Esophagus squamous epithelium (tissue), 5 donors: ENCODE measurements at regions not wholly inside any gene's neighbourhood (a gene's known extent, or its start where the extent isn't known, plus 50 kb on each side); places are given as distances from the start of the nearest gene placed in this dataset.

Experiments used
- DNase-seq: peaks from one replicate; lab custom pipeline; 2025; lab: John Stamatoyannopoulos, UW
- H3K27ac ChIP-seq, 4 donors: fragments of 200-600 bp; sonication (generic); one replicate each; pipeline ENCODE4 v1.5.1; 2016 to 2019; ENCODE audit warnings: mild to moderate bottlenecking in 1 of 4
- H3K27me3 ChIP-seq, 4 donors: fragments of 200-600 bp; sonication (generic); 1 replicate in 3 of 4; 2 replicates in 1 of 4; pipeline versions ENCODE4 v1.5.1 to v1.6.0; 2017 to 2021; ENCODE audit warnings: antibody characterized with exemption in 1 of 4
- H3K36me3 ChIP-seq, 3 donors: fragments of 200-600 bp; sonication (generic); one replicate each; pipeline ENCODE4 v1.5.1; 2016 to 2019
- H3K4me1 ChIP-seq, 3 donors: fragments of 200-600 bp; sonication (generic); one replicate each; pipeline ENCODE4 v1.5.1; 2017 to 2019
- H3K4me3 ChIP-seq, 4 donors: fragments of 200-600 bp; sonication (generic); 1 replicate in 3 of 4; 2 replicates in 1 of 4; pipeline ENCODE4 v1.5.1; 2016 to 2019; ENCODE audit warnings: mild to moderate bottlenecking in 2 of 4, moderate library complexity in 1 of 4
- H3K9me3 ChIP-seq, 3 donors: fragments of 200-600 bp; sonication (generic); one replicate each; pipeline ENCODE4 v1.5.1; 2016 to 2019
- CTCF ChIP-seq, 6 experiments: fragments of 450-650 bp in 4 of 6; fragments of 200-600 bp in 2 of 6; sonication (generic) in 2 of 6; IDR thresholded peaks; one replicate each; pipeline ENCODE4 v1.5.1; 2016 to 2019; ENCODE audit warnings: antibody characterized with exemption in 6 of 6, mild to moderate bottlenecking in 4 of 6, moderate library complexity in 4 of 6
- POLR2A ChIP-seq, 4 donors: fragments of 450-650 bp; IDR thresholded peaks; one replicate each; pipeline ENCODE4 v1.6.1; 2017; ENCODE audit warnings: antibody characterized with exemption in 4 of 4, mild to moderate bottlenecking in 4 of 4, moderate library complexity in 3 of 4
- WGBS, 2 donors: methylation state at CpG; one replicate each; pipeline ENCODE4 v1.1.5; 2018; 5-methylcytosine and 5-hydroxymethylcytosine counted together
- intact Hi-C: fragments of 100-400 bp; cut with DNase I; formaldehyde crosslinking; loops from one replicate; pipeline ENCODE4 v1.15.0; 2022
- donor health status: DM: yes; HTN: yes; CAD: no.

GRCh38 chr4:36432586-36432985 is 151.2 kb downstream of the DTHD1 start:
- DNase-seq, result no peak
- intact Hi-C loops, result no loop called here
- H3K4me3 ChIP-seq, result no peak overlapping the region
- TF ChIP-seq CTCF (IDR thresholded peaks at IDR 0.05) (no peak), POLR2A (IDR thresholded peaks at IDR 0.05) (no peak)
- no peak overlapping the region for H3K27ac ChIP-seq
- H3K4me1 ChIP-seq, result no peaks in the 10 kb centered on the region
- no peaks in the 10 kb centered on the region for H3K36me3 ChIP-seq
- 40 to 77% methylated on average over 2 of the region's 2 CpGs for WGBS, 2 donors
- H3K9me3 ChIP-seq, result no peaks in the 10 kb centered on the region
- H3K27me3 ChIP-seq, result no peaks in the 10 kb centered on the region

- WGBS, 2 donors, result 30% methylated on average over 2 of the region's 4 CpGs; no CpG with 5 or more reads in 1 of the 2 donors
Observed at GRCh38 chr4:36439556-36439955, 158.1 kb downstream of the DTHD1 start.

GRCh38 chr4:36445480-36445879 is 164.1 kb downstream of the DTHD1 start:
- TF ChIP-seq CTCF (IDR thresholded peaks at IDR 0.05) (no peak), POLR2A (IDR thresholded peaks at IDR 0.05) (no peak)
- 67 to 71% methylated on average over 2 of the region's 2 CpGs for WGBS, 2 donors
- no peaks in the 10 kb centered on the region for H3K36me3 ChIP-seq

More at GRCh38 chr4:36439556-36439955, 158.1 kb downstream of the DTHD1 start:
- Histone ChIP-seq H3K27me3 (no peaks in the 10 kb centered on the region), H3K36me3 (no peaks in the 10 kb centered on the region), H3K27ac (no peak overlapping the region), H3K9me3 (no peaks in the 10 kb centered on the region), H3K4me1 (no peaks in the 10 kb centered on the region), H3K4me3 (no peak overlapping the region)
- TF ChIP-seq CTCF (IDR thresholded peaks at IDR 0.05), result no peak
- no peak for TF ChIP-seq POLR2A (IDR thresholded peaks at IDR 0.05)
- DNase-seq, result no peak
- intact Hi-C loops, result no loop called here

GRCh38 chr4:36446275-36446674 is 164.9 kb downstream of the DTHD1 start:
- no peak overlapping the region for H3K27ac ChIP-seq
- no peak for DNase-seq
- no peaks in the 10 kb centered on the region for H3K9me3 ChIP-seq
- no peaks in the 10 kb centered on the region for H3K36me3 ChIP-seq
- intact Hi-C loops, result no loop called here
- H3K4me3 ChIP-seq, result no peak overlapping the region
- H3K27me3 ChIP-seq, result no peaks in the 10 kb centered on the region
- TF ChIP-seq POLR2A (IDR thresholded peaks at IDR 0.05), result no peak
- TF ChIP-seq CTCF (IDR thresholded peaks at IDR 0.05), result no peak
- H3K4me1 ChIP-seq, result no peaks in the 10 kb centered on the region
- 68 to 73% methylated on average over 3 of the region's 3 CpGs for WGBS, 2 donors

More at GRCh38 chr4:36445480-36445879, 164.1 kb downstream of the DTHD1 start:
- Histone ChIP-seq H3K9me3 (no peaks in the 10 kb centered on the region), H3K27ac (no peak overlapping the region), H3K4me3 (no peak overlapping the region), H3K4me1 (no peaks in the 10 kb centered on the region), H3K27me3 (no peaks in the 10 kb centered on the region)
- DNase-seq, result no peak
- intact Hi-C loops, result no loop called here

- H3K36me3 ChIP-seq, result no peaks in the 10 kb centered on the region
- DNase-seq, result no peak
- no peaks in the 10 kb centered on the region for H3K4me1 ChIP-seq
- TF ChIP-seq POLR2A (IDR thresholded peaks at IDR 0.05) (no peak), CTCF (IDR thresholded peaks at IDR 0.05) (no peak)
- 87 to 91% methylated on average over 4 of the region's 4 CpGs for WGBS, 2 donors
- no peaks in the 10 kb centered on the region for H3K9me3 ChIP-seq
- H3K27me3 ChIP-seq, result no peaks in the 10 kb centered on the region
- intact Hi-C loops, result no loop called here
- H3K27ac ChIP-seq, result no peak overlapping the region
- no peak overlapping the region for H3K4me3 ChIP-seq
Observed at GRCh38 chr4:36461344-36461743, 179.9 kb downstream of the DTHD1 start.
